ENCODE measurements at regions not wholly inside any gene's neighbourhood (a gene's known extent, or its start where the extent isn't known, plus 50 kb on each side); places are given as distances from the start of the nearest gene placed in this dataset.
A peak's percentile ranks its signal among the peaks of the same experiment; 100 is the strongest.
"Not testable (repeated sequence)": the region's sequence is repeated elsewhere in the genome, so short reads cannot be mapped to it uniquely, and the experiment has no call there.

DNA sequence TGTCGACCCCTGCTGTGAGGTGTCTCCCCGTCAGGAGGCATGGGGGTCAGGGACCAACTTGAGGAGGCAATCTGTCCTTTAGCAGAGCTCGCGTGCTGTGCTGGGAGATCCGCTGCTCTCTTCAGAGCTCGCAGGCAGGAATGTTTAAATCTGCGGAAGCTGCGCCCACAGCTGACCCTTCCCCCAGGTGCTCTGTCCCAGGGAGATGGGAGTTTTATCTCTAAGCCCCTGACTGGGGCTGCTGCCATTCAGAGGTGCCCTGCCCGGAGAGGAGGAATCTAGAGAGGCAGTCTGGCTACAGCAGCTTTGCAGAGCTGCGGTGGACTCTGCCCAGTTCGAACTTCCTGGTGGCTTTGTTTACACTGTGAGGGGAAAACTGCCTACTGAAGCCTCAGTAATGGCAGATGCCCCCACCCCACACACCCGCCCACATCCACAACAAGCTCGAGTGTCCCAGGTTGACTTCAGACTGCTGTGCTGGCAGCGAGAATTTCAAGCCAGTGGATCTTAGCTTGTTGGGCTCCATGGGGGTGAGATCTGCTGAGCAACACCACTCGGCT is 133.1 kb downstream of the CENPC start:
- DNase-seq; ATAC-seq (ENCODE audit: poor library complexity); intact Hi-C loops (cut with DNase I): not testable (repeated sequence)

DNA sequence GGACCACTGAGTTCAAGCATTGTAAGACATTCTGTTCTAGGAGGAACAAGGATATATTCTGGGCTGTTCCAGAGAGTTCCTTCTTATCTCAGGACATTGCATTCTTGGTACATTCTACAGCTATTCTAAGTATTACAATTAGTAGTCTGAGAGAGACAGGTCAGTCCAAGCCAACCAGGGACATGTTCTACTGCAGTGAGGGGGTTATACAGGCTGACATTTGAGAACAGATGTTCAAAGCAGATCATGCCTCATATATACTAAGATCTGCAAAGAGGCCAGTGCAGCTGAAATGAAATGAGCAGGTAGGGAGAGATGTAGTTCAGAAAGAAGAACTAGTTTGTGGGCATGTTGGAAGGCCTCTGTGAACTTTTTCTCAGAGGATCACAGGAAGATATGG is 142.0 kb downstream of the CENPC start:
- intact Hi-C loops (cut with DNase I) = no loop called here
- DNase-seq (no peak), ATAC-seq (ENCODE audit: poor library complexity) (no peak)

DNA sequence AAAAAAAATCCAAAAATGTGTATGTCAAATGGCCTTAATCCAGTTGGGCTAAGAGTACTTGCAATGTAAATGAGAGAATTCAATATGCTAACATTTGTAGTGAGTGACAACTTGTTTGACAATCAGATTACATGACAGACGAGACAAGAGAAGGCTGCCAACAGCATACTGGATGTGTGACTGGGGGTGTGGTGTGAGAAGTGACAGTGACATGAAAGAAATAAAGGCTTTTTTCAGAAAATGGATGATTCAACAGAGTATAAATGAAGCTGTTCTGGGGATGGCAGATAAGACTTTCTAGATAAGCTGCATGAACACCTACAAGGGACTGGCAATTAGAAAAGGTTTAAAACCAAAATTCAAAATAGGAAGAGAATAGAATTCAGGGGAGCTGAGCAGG is 143.4 kb downstream of the CENPC start:
- no peak for DNase-seq
- no peak for ATAC-seq (ENCODE audit: poor library complexity)
- intact Hi-C loops (cut with DNase I) = no loop called here

- no peak for ATAC-seq (ENCODE audit: poor library complexity)
These were observed 147.4 kb downstream of the CENPC start for GRCh38 chr4:67397931-67398330.

GRCh38 chr4:67397031-67397430 is 148.3 kb downstream of the CENPC start:
- DNase-seq = no peak
- no peak for ATAC-seq (ENCODE audit: poor library complexity)
- intact Hi-C loops (cut with DNase I) = no loop called here

More at GRCh38 chr4:67397931-67398330, 147.4 kb downstream of the CENPC start:
- no peak for DNase-seq
- intact Hi-C loops (cut with DNase I) = no loop called here

DNA sequence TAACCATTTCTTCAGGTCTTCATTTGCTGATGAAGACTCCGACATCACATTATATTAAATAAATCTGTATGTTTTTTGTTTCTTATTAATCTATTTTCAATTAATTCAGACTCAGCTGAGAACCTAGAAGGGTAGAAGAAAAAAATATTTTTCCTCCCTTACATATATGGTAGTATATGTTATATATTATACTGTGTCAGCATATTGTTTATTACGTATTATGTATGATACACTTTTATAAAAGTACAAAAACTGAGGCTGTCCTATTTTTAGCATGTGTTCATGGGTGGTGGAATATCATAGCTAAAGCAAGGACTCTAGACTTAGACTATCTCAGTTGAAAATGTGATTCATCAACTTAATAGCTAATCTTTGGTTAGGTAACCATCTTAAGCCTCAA is 149.3 kb downstream of the CENPC start:
- intact Hi-C loops (cut with DNase I) = no loop called here
- no peak for DNase-seq
- ATAC-seq (ENCODE audit: poor library complexity) = no peak

GRCh38 chr4:67394879-67395278 is 150.4 kb downstream of the CENPC start:
- intact Hi-C loops (cut with DNase I) = no loop called here
- ATAC-seq (ENCODE audit: poor library complexity) = no peak
- DNase-seq = no peak

- DNase-seq (no peak), ATAC-seq (ENCODE audit: poor library complexity) (no peak)
- intact Hi-C loops (cut with DNase I) = no loop called here
These were observed 151.5 kb downstream of the CENPC start for GRCh38 chr4:67393699-67394281.

DNA sequence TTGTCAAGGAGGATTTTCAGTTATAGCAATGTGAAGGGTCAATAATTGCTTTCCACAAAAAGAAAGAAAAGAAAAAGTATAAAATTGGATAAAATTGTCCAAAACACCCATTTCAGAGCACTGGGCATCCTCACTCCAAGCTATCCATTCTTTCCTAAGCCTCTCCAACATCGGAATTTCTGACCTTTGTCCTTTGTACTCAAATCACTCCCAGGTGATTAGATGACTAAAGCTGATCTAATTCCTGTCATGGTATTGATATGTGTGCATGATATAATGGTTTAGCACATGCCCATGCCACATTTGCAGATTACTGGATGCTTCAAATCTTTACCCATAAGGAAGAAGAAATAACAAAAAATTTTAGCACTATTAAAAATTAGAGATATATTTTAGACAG is 152.3 kb downstream of the CENPC start:
- no peak for ATAC-seq (ENCODE audit: poor library complexity)
- no peak for DNase-seq

GRCh38 chr4:67381406-67381804 is 163.9 kb downstream of the CENPC start:
- intact Hi-C loops (cut with DNase I); DNase-seq; ATAC-seq (ENCODE audit: poor library complexity): not testable (repeated sequence)

More for the DNA sequence above, 152.3 kb downstream of the CENPC start:
- intact Hi-C loops (cut with DNase I) = no loop called here

GRCh38 chr4:67380702-67381405 is 164.4 kb downstream of the CENPC start:
- DNase-seq = peak; percentile 36
- intact Hi-C loops (cut with DNase I); ATAC-seq (ENCODE audit: poor library complexity): not testable (repeated sequence)

DNA sequence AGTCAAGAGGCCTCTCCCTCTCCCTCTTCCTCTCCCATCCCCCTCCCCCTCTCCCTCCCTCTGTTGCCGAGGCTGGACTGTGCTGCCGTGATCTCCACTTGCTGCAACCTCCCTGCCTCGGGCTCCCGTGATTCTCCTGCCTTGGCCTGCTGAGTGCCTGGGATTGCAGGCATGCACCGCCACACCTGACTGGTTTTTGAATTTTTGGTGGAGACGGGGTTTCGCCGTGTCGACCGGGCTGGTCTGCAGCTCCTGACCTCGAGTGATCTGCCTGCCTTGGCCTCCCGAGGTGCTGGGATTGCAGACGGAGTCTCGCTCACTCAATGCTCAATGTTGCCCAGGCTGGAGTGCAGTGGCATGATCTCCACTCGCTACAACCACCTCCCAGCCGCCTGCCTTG is 165.1 kb downstream of the CENPC start:
- DNase-seq (no peak), ATAC-seq (ENCODE audit: poor library complexity) (no peak)
- intact Hi-C loops (cut with DNase I) = no loop called here

DNA sequence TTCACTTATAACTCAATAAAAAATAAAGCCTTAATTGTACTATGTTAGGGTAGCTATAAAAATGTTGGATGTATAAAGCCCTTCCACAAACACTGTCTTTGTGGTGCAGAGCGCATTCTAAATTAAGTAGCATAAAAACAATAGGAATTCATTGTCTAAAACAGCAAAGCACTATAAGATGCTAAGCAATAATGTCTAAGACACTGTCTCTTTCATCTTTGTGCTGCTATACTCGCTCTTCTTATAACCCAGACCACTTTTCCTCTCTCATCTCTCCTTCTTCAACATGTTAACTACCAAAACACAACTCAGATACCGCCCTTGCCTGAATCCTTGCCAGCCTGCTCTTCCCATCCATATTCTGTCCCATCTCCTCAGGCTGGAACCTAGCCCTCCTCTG is 170.0 kb downstream of the CENPC start:
- DNase-seq = no peak
- no peak for ATAC-seq (ENCODE audit: poor library complexity)

DNA sequence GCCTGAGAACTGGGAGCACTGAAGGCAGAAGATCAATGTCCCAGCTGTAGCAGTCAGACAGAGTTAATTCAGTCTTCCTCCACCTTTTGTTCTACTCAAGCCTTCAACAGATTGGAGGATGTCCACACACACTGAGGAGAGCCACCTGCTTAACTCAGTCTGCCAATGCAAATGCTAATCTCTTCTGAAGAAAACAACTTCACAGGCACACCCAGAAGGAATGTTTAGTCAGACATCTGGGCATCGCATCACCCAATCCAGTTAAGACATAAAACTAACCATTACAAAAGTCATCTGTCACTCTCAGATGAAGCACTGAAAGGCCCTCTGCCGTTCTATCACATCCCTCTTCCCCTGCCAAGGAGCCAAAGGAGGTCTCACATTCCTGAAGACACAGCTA is 173.7 kb downstream of the CENPC start:
- no peak for DNase-seq
- intact Hi-C loops (cut with DNase I) = no loop called here
- ATAC-seq (ENCODE audit: poor library complexity) = no peak

More for the DNA sequence above, 170.0 kb downstream of the CENPC start:
- intact Hi-C loops (cut with DNase I) = no loop called here

DNA sequence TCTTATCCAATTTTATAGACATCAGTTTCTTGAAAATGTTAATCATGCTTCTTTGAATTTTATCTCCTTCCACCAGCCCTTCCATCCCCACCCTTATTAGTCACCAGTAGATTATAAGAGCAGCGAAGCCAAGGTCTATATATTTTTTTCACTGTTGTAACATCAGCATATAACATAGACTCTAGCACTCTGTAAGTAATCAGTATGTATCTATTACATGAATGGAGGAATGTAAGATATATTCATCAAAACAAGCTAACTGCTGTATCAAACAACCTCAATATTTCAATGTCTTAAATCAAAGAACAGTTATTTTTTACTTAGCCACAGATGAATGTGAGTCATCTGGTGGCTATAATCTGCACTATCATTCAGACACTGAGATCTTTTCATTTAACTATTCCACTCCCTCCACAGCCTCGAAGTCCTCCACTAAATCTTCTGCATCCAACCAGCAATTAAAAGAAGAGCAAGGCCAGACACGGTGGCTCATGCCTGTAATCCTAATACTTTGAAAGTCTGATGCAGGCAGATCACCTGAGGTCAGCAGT is 178.9 kb downstream of the CENPC start:
- ATAC-seq (ENCODE audit: poor library complexity) = no peak
- no peak for DNase-seq
- intact Hi-C loops (cut with DNase I) = no loop called here

- intact Hi-C loops (cut with DNase I) = no loop called here
These were observed 179.6 kb downstream of the CENPC start for GRCh38 chr4:67365661-67366245.

GRCh38 chr4:67355806-67356205 is 189.5 kb downstream of the CENPC start:
- intact Hi-C loops (cut with DNase I) = no loop called here
- no peak for ATAC-seq (ENCODE audit: poor library complexity)
- no peak for DNase-seq

More at GRCh38 chr4:67365661-67366245, 179.6 kb downstream of the CENPC start:
- no peak for ATAC-seq (ENCODE audit: poor library complexity)
- no peak for DNase-seq

DNA sequence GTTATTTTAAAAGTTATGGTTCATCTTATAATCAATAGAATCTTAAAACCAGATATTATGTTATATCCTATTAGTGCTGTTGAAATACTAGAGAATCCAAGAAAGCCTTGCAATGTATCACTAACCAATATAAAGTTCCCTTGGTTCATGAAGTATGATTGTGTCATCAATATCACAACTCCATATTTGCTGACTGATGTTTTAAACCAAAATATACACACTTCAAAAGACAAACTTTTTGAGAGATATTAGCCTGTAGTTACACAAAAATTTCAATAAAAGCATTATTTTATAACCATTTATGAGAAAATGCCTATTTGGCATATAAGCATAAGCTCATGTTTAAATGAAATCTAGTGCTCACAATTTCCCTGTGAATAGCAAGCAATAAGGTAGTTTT is 198.6 kb downstream of the CENPC start:
- intact Hi-C loops (cut with DNase I) = no loop called here

GRCh38 chr4:67344594-67345380 is 200.5 kb downstream of the CENPC start:
- DNase-seq = no peak
- ATAC-seq (ENCODE audit: poor library complexity) = no peak
- intact Hi-C loops (cut with DNase I) = no loop called here

More for the DNA sequence above, 198.6 kb downstream of the CENPC start:
- ATAC-seq (ENCODE audit: poor library complexity) (no peak), DNase-seq (no peak)

All from Right ventricle myocardium superior (tissue), 1 donor.